ENCODE measurements at regions not wholly inside any gene's neighbourhood (a gene's known extent, or its start where the extent isn't known, plus 50 kb on each side); places are given as distances from the start of the nearest gene placed in this dataset.

DNA sequence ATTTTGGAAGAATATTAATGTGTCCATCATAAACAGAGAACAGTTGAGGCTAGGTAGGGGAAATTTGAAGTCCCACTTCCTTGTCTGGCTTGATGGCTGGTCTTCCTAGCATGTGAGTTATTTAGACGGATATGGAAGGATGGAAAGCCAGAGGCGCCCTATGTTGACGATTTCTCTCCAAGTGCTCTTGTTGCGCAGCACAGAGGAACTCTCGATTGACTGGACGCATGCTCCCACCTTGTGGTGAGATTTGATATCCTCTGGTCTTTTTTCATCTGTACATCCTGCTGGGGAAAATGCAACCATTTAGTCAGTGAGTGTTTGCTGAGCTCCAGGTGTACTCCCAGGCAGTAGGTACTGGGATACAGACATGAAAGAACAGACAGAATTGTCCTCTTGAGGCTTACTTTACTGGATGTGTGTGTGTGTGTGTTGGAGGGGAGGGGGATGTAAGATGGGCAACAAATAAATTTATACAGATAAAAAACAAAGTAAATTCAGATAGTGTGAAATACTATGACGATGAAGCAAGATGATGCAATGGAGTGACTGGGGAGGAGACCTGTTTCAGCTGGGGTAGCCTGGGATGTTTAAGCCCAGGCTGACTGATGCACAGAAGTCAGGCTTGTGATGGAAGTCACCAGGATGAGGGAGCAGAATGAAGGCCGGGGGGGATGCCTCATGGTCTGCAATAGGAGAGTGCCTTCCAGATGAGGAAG lies 137.2 kb downstream of the TRIM43 start:
- Histone ChIP-seq H3K36me3 (ENCODE audit: insufficient read depth, low read length) (no peaks in the 10 kb centered on the region), H3K4me1 (ENCODE audit: insufficient read depth, low read length) (no peaks in the 10 kb centered on the region), H4K20me1 (ENCODE audit: insufficient read depth, low read length) (no peaks in the 10 kb centered on the region), H3K9me3 (ENCODE audit: low read depth, low read length) (no peaks in the 10 kb centered on the region), H3K79me2 (ENCODE audit: insufficient read depth, low read length) (no peaks in the 10 kb centered on the region), H3K4me2 (ENCODE audit: insufficient read depth, low read length) (no peak overlapping the region), H3K27me3 (ENCODE audit: insufficient read depth, low read length) (peaks cover 16% of the 10 kb centered on the region), H3K4me3 (ENCODE audit: insufficient read depth, low read length) (no peak overlapping the region), H3K27ac (ENCODE audit: low read depth, low read length) (no peak overlapping the region), H2AFZ (ENCODE audit: low read length) (no peak overlapping the region)
- peak; percentile 84 for DNase-seq (ENCODE audit: insufficient read length, low spot score, missing footprints)
- TF ChIP-seq, protein P1, sequence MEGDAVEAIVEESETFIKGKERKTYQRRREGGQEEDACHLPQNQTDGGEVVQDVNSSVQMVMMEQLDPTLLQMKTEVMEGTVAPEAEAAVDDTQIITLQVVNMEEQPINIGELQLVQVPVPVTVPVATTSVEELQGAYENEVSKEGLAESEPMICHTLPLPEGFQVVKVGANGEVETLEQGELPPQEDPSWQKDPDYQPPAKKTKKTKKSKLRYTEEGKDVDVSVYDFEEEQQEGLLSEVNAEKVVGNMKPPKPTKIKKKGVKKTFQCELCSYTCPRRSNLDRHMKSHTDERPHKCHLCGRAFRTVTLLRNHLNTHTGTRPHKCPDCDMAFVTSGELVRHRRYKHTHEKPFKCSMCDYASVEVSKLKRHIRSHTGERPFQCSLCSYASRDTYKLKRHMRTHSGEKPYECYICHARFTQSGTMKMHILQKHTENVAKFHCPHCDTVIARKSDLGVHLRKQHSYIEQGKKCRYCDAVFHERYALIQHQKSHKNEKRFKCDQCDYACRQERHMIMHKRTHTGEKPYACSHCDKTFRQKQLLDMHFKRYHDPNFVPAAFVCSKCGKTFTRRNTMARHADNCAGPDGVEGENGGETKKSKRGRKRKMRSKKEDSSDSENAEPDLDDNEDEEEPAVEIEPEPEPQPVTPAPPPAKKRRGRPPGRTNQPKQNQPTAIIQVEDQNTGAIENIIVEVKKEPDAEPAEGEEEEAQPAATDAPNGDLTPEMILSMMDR (IDR thresholded peaks at IDR 0.05; ENCODE audit: extremely low read depth, low read depth, low read length) = peak; percentile 72

DNA sequence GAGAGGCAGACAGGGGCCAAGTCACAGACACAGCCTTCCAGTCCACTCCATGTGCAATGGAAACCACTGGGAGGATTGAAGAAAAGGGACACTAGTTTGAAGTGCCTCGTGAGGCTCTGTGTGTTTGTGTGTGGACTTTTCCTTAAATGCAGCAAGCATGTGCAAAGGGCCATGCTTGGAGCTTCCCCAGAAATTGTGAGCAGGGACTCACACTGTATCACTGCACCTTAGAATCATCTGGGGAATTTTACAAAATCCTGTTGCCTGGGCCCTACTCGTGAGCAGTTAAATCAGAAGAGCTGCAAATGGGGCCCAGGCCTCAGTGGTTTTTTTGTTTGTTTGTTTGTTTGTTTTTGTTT lies 137.8 kb downstream of the TRIM43 start:
- TF ChIP-seq, protein P1 (IDR thresholded peaks at IDR 0.05; ENCODE audit: extremely low read depth, low read depth, low read length) = no peak
- Histone ChIP-seq H3K27me3 (ENCODE audit: insufficient read depth, low read length) (peaks cover 18% of the 10 kb centered on the region), H3K4me2 (ENCODE audit: insufficient read depth, low read length) (no peak overlapping the region), H3K9me3 (ENCODE audit: low read depth, low read length) (no peaks in the 10 kb centered on the region), H3K36me3 (ENCODE audit: insufficient read depth, low read length) (no peaks in the 10 kb centered on the region), H3K79me2 (ENCODE audit: insufficient read depth, low read length) (no peaks in the 10 kb centered on the region), H2AFZ (ENCODE audit: low read length) (no peak overlapping the region), H3K27ac (ENCODE audit: low read depth, low read length) (no peak overlapping the region), H4K20me1 (ENCODE audit: insufficient read depth, low read length) (no peaks in the 10 kb centered on the region), H3K4me1 (ENCODE audit: insufficient read depth, low read length) (no peaks in the 10 kb centered on the region), H3K4me3 (ENCODE audit: insufficient read depth, low read length) (no peak overlapping the region)
- no peak for DNase-seq (ENCODE audit: insufficient read length, low spot score, missing footprints)

DNA sequence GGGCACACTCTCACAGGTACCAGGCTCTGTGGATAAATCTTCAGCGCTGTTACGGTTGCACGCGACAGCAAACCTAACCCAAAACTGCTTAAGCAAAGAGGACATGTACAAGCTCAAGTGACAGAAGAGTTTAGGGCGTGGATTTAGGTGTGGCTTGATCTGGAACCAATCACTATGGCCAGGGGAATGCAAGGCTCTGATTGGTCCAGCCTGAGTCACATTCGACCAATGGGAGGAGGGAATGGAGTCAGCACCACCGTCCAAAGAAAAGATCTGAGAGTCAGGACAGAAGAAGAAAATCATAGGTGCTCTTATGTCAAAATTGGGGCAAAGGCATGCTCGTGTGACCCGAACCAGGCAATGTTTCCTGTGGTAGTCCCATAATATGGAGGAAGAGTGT lies 139.0 kb downstream of the TRIM43 start:
- Histone ChIP-seq H3K27ac (ENCODE audit: low read depth, low read length) (no peak overlapping the region), H3K36me3 (ENCODE audit: insufficient read depth, low read length) (no peaks in the 10 kb centered on the region)
- TF ChIP-seq, protein P1 (IDR thresholded peaks at IDR 0.05; ENCODE audit: extremely low read depth, low read depth, low read length) = no peak

DNA sequence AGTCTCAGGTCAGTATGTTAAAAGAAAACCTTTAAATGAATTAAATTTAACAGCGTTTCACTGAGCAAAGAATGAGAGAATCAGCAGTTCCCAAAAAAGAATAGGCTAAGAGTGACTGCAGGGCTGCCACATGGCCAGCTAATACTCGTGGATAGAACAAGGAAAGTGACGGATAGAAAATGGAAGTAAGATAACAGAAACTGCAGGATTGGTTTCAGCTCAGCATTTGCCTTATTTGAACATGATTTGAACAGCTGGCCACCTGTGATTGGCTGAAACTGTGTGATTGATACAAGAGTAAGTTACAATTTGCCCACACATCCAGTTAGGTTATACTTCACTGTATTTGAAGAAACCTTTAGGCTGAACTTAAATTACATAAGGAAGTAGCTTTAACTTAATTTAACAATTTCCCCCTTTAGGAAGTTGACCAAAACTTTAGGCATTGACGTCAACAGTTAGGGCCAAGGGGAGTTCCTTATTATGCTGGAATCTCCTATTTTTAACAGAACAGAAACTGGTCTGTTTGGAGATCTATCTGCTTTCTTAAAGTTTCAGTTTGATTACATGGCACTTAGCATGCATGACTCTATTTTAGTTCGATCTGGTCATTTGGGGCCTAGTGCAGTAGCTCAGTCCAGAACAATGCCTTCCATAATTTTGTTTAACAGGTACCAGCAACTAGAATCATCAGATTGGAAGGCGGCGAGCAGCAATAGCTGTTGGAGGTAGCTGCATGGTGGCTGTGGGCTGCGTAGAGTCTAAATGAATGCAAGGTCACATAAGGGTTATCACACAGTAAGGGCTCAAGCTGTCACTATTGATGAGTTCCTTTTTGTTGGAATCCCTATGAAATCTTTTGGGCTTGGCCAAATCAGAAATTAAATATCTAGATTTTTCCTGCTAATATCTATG lies 143.4 kb downstream of the TRIM43 start:
- H2AFZ ChIP-seq (ENCODE audit: low read length) = no peak overlapping the region
- TF ChIP-seq, protein P1 (IDR thresholded peaks at IDR 0.05; ENCODE audit: extremely low read depth, low read depth, low read length) = no peak
- H3K79me2 ChIP-seq (ENCODE audit: insufficient read depth, low read length) = no peaks in the 10 kb centered on the region
- no peaks in the 10 kb centered on the region for H3K4me1 ChIP-seq (ENCODE audit: insufficient read depth, low read length)
- H4K20me1 ChIP-seq (ENCODE audit: insufficient read depth, low read length) = no peaks in the 10 kb centered on the region
- no peak for DNase-seq (ENCODE audit: insufficient read length, low spot score, missing footprints)
- no peak overlapping the region for H3K27ac ChIP-seq (ENCODE audit: low read depth, low read length)
- H3K4me2 ChIP-seq (ENCODE audit: insufficient read depth, low read length) = no peak overlapping the region
- H3K4me3 ChIP-seq (ENCODE audit: insufficient read depth, low read length) = no peak overlapping the region
- no peaks in the 10 kb centered on the region for H3K36me3 ChIP-seq (ENCODE audit: insufficient read depth, low read length)
- H3K27me3 ChIP-seq (ENCODE audit: insufficient read depth, low read length) = peaks cover 37% of the 10 kb centered on the region
- H3K9me3 ChIP-seq (ENCODE audit: low read depth, low read length) = no peaks in the 10 kb centered on the region

More for the DNA sequence above, 139.0 kb downstream of the TRIM43 start:
- no peak overlapping the region for H2AFZ ChIP-seq (ENCODE audit: low read length)
- H3K79me2 ChIP-seq (ENCODE audit: insufficient read depth, low read length) = no peaks in the 10 kb centered on the region
- no peaks in the 10 kb centered on the region for H3K9me3 ChIP-seq (ENCODE audit: low read depth, low read length)
- H3K4me2 ChIP-seq (ENCODE audit: insufficient read depth, low read length) = no peak overlapping the region
- H3K27me3 ChIP-seq (ENCODE audit: insufficient read depth, low read length) = peaks cover 21% of the 10 kb centered on the region
- no peaks in the 10 kb centered on the region for H3K4me1 ChIP-seq (ENCODE audit: insufficient read depth, low read length)
- DNase-seq (ENCODE audit: insufficient read length, low spot score, missing footprints) = no peak
- no peaks in the 10 kb centered on the region for H4K20me1 ChIP-seq (ENCODE audit: insufficient read depth, low read length)
- H3K4me3 ChIP-seq (ENCODE audit: insufficient read depth, low read length) = no peak overlapping the region

Measured in osteoblast (primary cell).